ENCODE measurements at regions not wholly inside any gene's neighbourhood (a gene's known extent, or its start where the extent isn't known, plus 50 kb on each side); places are given as distances from the start of the nearest gene placed in this dataset.

- peaks cover 8% of the 10 kb centered on the region for H3K9me3 Mint-ChIP-seq
- POLR2A ChIA-PET = no interaction called here
- no peak overlapping the region for H3K4me3 Mint-ChIP-seq
- DNase-seq = no peak
- ATAC-seq (ENCODE audit: low read depth) = no peak
- H3K4me1 Mint-ChIP-seq = no peaks in the 10 kb centered on the region
- H3K36me3 Mint-ChIP-seq = peaks cover 2% of the 10 kb centered on the region
- no peak overlapping the region for H3K27ac Mint-ChIP-seq
- H3K27me3 Mint-ChIP-seq = no peaks in the 10 kb centered on the region
These were observed 181.8 kb upstream of the NT5C1B start for GRCh38 chr2:18771212-18771611.

GRCh38 chr2:18763338-18763737 is 174.0 kb upstream of the NT5C1B start:
- no peaks in the 10 kb centered on the region for H3K4me1 Mint-ChIP-seq
- DNase-seq = no peak
- H3K36me3 Mint-ChIP-seq = peaks cover 3% of the 10 kb centered on the region
- no peak for ATAC-seq (ENCODE audit: low read depth)
- peaks cover 2% of the 10 kb centered on the region for H3K9me3 Mint-ChIP-seq
- no peak overlapping the region for H3K4me3 Mint-ChIP-seq
- POLR2A ChIA-PET = no interaction called here
- no peaks in the 10 kb centered on the region for H3K27me3 Mint-ChIP-seq
- no peak overlapping the region for H3K27ac Mint-ChIP-seq

- Mint-ChIP-seq H3K36me3 (peaks cover 2% of the 10 kb centered on the region), H3K27me3 (no peaks in the 10 kb centered on the region), H3K27ac (no peak overlapping the region), H3K4me3 (no peak overlapping the region), H3K4me1 (no peaks in the 10 kb centered on the region), H3K9me3 (no peaks in the 10 kb centered on the region)
- POLR2A ChIA-PET = no interaction called here
- ATAC-seq (ENCODE audit: low read depth) (no peak), DNase-seq (no peak)
These were observed 173.3 kb upstream of the NT5C1B start for GRCh38 chr2:18762667-18763066.

GRCh38 chr2:18754286-18754685 is 164.9 kb upstream of the NT5C1B start:
- Mint-ChIP-seq H3K4me3 (no peak overlapping the region), H3K27ac (no peak overlapping the region), H3K27me3 (no peaks in the 10 kb centered on the region), H3K4me1 (no peaks in the 10 kb centered on the region), H3K9me3 (no peaks in the 10 kb centered on the region), H3K36me3 (no peaks in the 10 kb centered on the region)
- no peak for ATAC-seq (ENCODE audit: low read depth)
- POLR2A ChIA-PET = no interaction called here
- DNase-seq = no peak

- H3K4me1 Mint-ChIP-seq = no peaks in the 10 kb centered on the region
- H3K36me3 Mint-ChIP-seq = no peaks in the 10 kb centered on the region
- no peak for DNase-seq
- no peak overlapping the region for H3K4me3 Mint-ChIP-seq
- H3K27me3 Mint-ChIP-seq = no peaks in the 10 kb centered on the region
- no peaks in the 10 kb centered on the region for H3K9me3 Mint-ChIP-seq
- no peak for ATAC-seq (ENCODE audit: low read depth)
- no peak overlapping the region for H3K27ac Mint-ChIP-seq
- POLR2A ChIA-PET = no interaction called here
These were observed 164.4 kb upstream of the NT5C1B start for GRCh38 chr2:18753722-18754121.

- H3K27me3 Mint-ChIP-seq = no peaks in the 10 kb centered on the region
- no peak overlapping the region for H3K27ac Mint-ChIP-seq
- ATAC-seq (ENCODE audit: low read depth) = no peak
These were observed 163.5 kb upstream of the NT5C1B start for GRCh38 chr2:18752667-18753422.

GRCh38 chr2:18752022-18752493 is 162.7 kb upstream of the NT5C1B start:
- Mint-ChIP-seq H3K4me3 (no peak overlapping the region), H3K4me1 (no peaks in the 10 kb centered on the region), H3K9me3 (no peaks in the 10 kb centered on the region), H3K36me3 (no peaks in the 10 kb centered on the region), H3K27ac (no peak overlapping the region), H3K27me3 (no peaks in the 10 kb centered on the region)
- ATAC-seq (ENCODE audit: low read depth) (no peak), DNase-seq (no peak)
- POLR2A ChIA-PET = no interaction called here

More at GRCh38 chr2:18752667-18753422, 163.5 kb upstream of the NT5C1B start:
- POLR2A ChIA-PET = no interaction called here
- Mint-ChIP-seq H3K9me3 (no peaks in the 10 kb centered on the region), H3K4me1 (no peaks in the 10 kb centered on the region), H3K4me3 (no peak overlapping the region), H3K36me3 (no peaks in the 10 kb centered on the region)
- no peak for DNase-seq

GRCh38 chr2:18750672-18751554 is 161.5 kb upstream of the NT5C1B start:
- no peaks in the 10 kb centered on the region for H3K9me3 Mint-ChIP-seq
- no peaks in the 10 kb centered on the region for H3K36me3 Mint-ChIP-seq
- H3K4me3 Mint-ChIP-seq = no peak overlapping the region
- POLR2A ChIA-PET = no interaction called here
- no peaks in the 10 kb centered on the region for H3K4me1 Mint-ChIP-seq
- H3K27ac Mint-ChIP-seq = no peak overlapping the region
- ATAC-seq (ENCODE audit: low read depth) (no peak), DNase-seq (no peak)
- no peaks in the 10 kb centered on the region for H3K27me3 Mint-ChIP-seq

GRCh38 chr2:18749912-18750526 is 160.7 kb upstream of the NT5C1B start:
- Mint-ChIP-seq H3K27me3 (no peaks in the 10 kb centered on the region), H3K4me3 (no peak overlapping the region), H3K9me3 (no peaks in the 10 kb centered on the region), H3K4me1 (no peaks in the 10 kb centered on the region), H3K27ac (no peak overlapping the region), H3K36me3 (no peaks in the 10 kb centered on the region)
- POLR2A ChIA-PET = no interaction called here
- ATAC-seq (ENCODE audit: low read depth) (no peak), DNase-seq (no peak)

GRCh38 chr2:18745431-18746272 is 156.3 kb upstream of the NT5C1B start:
- no peak for ATAC-seq (ENCODE audit: low read depth)
- H3K27ac Mint-ChIP-seq = no peak overlapping the region
- POLR2A ChIA-PET = no interaction called here
- no peaks in the 10 kb centered on the region for H3K36me3 Mint-ChIP-seq
- H3K27me3 Mint-ChIP-seq = no peaks in the 10 kb centered on the region
- no peaks in the 10 kb centered on the region for H3K9me3 Mint-ChIP-seq
- no peak overlapping the region for H3K4me3 Mint-ChIP-seq
- H3K4me1 Mint-ChIP-seq = no peaks in the 10 kb centered on the region
- no peak for DNase-seq

GRCh38 chr2:18741895-18742732 is 152.7 kb upstream of the NT5C1B start:
- no peak for ATAC-seq (ENCODE audit: low read depth)
- DNase-seq = no peak
- Mint-ChIP-seq H3K4me3 (no peak overlapping the region), H3K9me3 (no peaks in the 10 kb centered on the region), H3K27me3 (no peaks in the 10 kb centered on the region), H3K27ac (no peak overlapping the region), H3K36me3 (no peaks in the 10 kb centered on the region), H3K4me1 (no peaks in the 10 kb centered on the region)
- POLR2A ChIA-PET = no interaction called here

- Mint-ChIP-seq H3K27ac (no peak overlapping the region), H3K4me1 (no peaks in the 10 kb centered on the region), H3K4me3 (no peak overlapping the region), H3K36me3 (no peaks in the 10 kb centered on the region), H3K9me3 (no peaks in the 10 kb centered on the region), H3K27me3 (no peaks in the 10 kb centered on the region)
- DNase-seq = no peak
- POLR2A ChIA-PET = no interaction called here
- no peak for ATAC-seq (ENCODE audit: low read depth)
These were observed 151.8 kb upstream of the NT5C1B start for GRCh38 chr2:18741191-18741590.

Measured in activated naive CD8-positive, alpha-beta T cell treated with anti-CD3 and anti-CD28 coated beads, Interleukin-2, amount 10 ng/mL, durations not matched to agents 7 days and 5 days (primary cell).